HL-60 (cell line): ENCODE measurements at regions not wholly inside any gene's neighbourhood (a gene's known extent, or its start where the extent isn't known, plus 50 kb on each side); places are given as distances from the start of the nearest gene placed in this dataset.

ENCODE experiments used
- DNase-seq, 2 experiments: peaks; one replicate each; pipeline ENCODE4 v3.0.0-alpha.2; 2010 to 2020; ENCODE audit warnings: low read depth in 1 of 2, low spot score in 1 of 2
- H3K27ac ChIP-seq: fragments of 250-450 bp; sonication (Bioruptor Pico); replicated peaks from 2 replicates; pipeline ENCODE4 v1.5.1; 2020; ENCODE audit warnings: mild to moderate bottlenecking, moderate library complexity
- H3K27me3 ChIP-seq: fragments of 250-450 bp; sonication (Bioruptor Pico); 2 replicates; pipeline ENCODE4 v1.5.1; 2021; ENCODE audit warnings: mild to moderate bottlenecking, moderate library complexity; ENCODE audit not compliant: insufficient read depth, poor library complexity, severe bottlenecking
- H3K4me3 ChIP-seq: replicated peaks from 2 replicates; pipeline ENCODE4 v1.5.1; 2011; ENCODE audit warnings: mild to moderate bottlenecking, control low read depth, low read length; ENCODE audit not compliant: insufficient read depth
- GABPA ChIP-seq: IDR thresholded peaks from 2 replicates; pipeline ENCODE4 v1.6.1; 2012; ENCODE audit warnings: low read depth
- POLR2AphosphoS5 ChIP-seq: IDR thresholded peaks from 2 replicates; pipeline ENCODE4 v1.6.1; 2012; ENCODE audit warnings: low read depth
- SPI1 ChIP-seq: IDR thresholded peaks from 2 replicates; pipeline ENCODE4 v1.6.1; 2012; ENCODE audit warnings: low read depth, mild to moderate bottlenecking, borderline replicate concordance
- TF ChIP-seq, protein P1 (sequence below): IDR thresholded peaks from one replicate; pipeline ENCODE4 v1.5.1; 2011; ENCODE audit warnings: low read length, control low read depth, inconsistent platforms; ENCODE audit not compliant: insufficient read depth
- TF ChIP-seq, protein P2 (sequence below): IDR thresholded peaks from 2 replicates; pipeline ENCODE4 v1.6.1; 2012; ENCODE audit warnings: low read depth; ENCODE audit not compliant: insufficient replicate concordance

DNA sequence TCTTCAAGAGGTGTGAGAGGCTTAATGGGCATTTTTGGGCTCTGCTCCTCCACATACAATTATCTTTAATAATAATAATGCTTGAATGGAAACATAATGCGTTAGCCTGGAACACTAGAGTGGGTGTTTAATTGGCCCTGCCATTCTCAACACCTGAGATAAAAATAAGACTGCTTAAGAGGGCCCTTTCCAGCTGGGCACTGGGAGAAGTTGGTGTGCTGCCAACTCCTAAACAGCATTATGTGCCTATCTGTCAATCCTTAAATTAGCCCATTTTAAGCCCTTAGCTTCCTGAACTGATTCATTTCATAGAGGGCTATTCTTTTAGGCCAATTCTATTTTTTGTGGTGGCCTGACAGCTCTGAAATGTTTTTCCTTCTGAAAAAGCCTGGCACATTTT lies 211.1 kb upstream of the ZIC3 start:
- TF ChIP-seq POLR2AphosphoS5 = no peak
- no peak for TF ChIP-seq GABPA
- no peak for TF ChIP-seq SPI1
- TF ChIP-seq, protein P1, sequence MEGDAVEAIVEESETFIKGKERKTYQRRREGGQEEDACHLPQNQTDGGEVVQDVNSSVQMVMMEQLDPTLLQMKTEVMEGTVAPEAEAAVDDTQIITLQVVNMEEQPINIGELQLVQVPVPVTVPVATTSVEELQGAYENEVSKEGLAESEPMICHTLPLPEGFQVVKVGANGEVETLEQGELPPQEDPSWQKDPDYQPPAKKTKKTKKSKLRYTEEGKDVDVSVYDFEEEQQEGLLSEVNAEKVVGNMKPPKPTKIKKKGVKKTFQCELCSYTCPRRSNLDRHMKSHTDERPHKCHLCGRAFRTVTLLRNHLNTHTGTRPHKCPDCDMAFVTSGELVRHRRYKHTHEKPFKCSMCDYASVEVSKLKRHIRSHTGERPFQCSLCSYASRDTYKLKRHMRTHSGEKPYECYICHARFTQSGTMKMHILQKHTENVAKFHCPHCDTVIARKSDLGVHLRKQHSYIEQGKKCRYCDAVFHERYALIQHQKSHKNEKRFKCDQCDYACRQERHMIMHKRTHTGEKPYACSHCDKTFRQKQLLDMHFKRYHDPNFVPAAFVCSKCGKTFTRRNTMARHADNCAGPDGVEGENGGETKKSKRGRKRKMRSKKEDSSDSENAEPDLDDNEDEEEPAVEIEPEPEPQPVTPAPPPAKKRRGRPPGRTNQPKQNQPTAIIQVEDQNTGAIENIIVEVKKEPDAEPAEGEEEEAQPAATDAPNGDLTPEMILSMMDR = no peak

DNA sequence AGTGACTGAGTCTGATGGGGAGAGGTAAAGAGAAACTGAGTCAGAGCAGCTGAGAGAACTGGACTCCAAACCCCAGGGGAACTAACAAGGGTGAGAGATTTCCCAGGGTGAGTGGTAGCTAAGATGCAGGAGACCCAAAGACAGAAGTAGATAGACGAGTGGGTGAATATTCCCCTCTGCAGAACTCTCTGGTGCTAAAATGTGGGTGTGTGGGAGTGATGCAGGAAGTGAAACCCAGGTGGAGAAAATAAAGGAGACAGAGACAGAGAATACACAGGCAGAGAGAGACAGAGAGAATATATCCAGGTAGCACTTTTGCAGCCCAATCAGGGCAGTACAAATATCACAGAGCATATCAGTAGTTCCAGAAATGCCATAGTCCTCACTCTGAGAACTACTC lies 212.5 kb upstream of the ZIC3 start:
- TF ChIP-seq, protein P1 = no peak
- no peak for TF ChIP-seq SPI1
- TF ChIP-seq, protein P2, sequence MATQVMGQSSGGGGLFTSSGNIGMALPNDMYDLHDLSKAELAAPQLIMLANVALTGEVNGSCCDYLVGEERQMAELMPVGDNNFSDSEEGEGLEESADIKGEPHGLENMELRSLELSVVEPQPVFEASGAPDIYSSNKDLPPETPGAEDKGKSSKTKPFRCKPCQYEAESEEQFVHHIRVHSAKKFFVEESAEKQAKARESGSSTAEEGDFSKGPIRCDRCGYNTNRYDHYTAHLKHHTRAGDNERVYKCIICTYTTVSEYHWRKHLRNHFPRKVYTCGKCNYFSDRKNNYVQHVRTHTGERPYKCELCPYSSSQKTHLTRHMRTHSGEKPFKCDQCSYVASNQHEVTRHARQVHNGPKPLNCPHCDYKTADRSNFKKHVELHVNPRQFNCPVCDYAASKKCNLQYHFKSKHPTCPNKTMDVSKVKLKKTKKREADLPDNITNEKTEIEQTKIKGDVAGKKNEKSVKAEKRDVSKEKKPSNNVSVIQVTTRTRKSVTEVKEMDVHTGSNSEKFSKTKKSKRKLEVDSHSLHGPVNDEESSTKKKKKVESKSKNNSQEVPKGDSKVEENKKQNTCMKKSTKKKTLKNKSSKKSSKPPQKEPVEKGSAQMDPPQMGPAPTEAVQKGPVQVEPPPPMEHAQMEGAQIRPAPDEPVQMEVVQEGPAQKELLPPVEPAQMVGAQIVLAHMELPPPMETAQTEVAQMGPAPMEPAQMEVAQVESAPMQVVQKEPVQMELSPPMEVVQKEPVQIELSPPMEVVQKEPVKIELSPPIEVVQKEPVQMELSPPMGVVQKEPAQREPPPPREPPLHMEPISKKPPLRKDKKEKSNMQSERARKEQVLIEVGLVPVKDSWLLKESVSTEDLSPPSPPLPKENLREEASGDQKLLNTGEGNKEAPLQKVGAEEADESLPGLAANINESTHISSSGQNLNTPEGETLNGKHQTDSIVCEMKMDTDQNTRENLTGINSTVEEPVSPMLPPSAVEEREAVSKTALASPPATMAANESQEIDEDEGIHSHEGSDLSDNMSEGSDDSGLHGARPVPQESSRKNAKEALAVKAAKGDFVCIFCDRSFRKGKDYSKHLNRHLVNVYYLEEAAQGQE = no peak
- Histone ChIP-seq H3K27me3 (no peaks in the 10 kb centered on the region), H3K27ac (no peak overlapping the region), H3K4me3 (no peak overlapping the region)
- no peak for DNase-seq

More for the DNA sequence above, 211.1 kb upstream of the ZIC3 start:
- DNase-seq = no peak
- H3K27ac ChIP-seq = no peak overlapping the region
- no peaks in the 10 kb centered on the region for H3K27me3 ChIP-seq
- H3K4me3 ChIP-seq = no peak overlapping the region

DNA sequence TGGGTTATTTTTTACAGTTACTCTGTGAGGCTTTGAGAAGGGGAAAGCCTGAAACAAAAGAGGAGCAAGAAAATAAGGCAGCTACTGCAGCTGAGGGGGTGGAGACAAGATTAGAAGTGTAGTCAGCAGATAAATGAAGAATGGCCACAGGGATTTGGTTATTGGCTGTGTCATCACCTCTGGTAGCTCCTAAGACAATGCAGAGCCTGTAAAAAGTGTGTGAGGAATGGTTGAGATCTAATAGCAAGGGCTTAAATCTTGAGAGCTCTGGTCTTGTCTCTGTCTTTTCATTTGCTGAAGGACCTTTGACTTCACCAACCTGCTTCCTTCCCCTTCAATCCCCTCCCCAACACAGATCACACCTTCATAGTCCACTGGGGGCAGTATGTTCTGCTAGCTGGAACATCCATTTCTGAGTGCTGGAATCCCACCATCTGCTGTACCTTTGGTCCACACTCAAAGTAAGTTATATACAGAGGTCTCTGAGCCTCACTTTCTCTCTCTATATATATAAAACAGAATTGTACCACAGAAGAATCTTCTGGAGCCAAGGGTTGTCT lies 213.7 kb upstream of the ZIC3 start:
- H3K4me3 ChIP-seq = no peak overlapping the region
- no peaks in the 10 kb centered on the region for H3K27me3 ChIP-seq
- no peak overlapping the region for H3K27ac ChIP-seq
- no peak for DNase-seq
- TF ChIP-seq GABPA (no peak), POLR2AphosphoS5 (no peak), SPI1 (no peak)
- TF ChIP-seq, protein P2 = no peak
- TF ChIP-seq, protein P1 = no peak

DNA sequence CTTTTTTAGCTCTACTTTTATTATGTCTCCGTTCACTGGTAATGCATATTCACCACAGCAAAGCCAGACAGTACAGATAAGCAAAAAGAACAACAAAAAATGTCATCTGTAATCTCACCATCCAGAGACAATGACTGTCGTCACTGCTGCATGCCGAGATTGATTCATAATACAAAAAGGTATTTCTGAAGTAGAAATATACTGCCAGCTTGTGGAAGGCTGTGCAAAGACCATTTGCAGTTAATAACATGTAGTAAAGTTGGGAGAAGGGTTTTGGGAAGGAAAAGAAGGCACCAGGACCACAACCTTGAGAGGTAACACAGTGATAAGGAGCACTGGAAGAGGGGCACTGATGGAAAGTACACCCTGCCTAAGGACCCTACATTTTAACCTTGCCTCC lies 223.0 kb upstream of the ZIC3 start:
- Histone ChIP-seq H3K27me3 (no peaks in the 10 kb centered on the region), H3K4me3 (no peak overlapping the region), H3K27ac (no peak overlapping the region)
- TF ChIP-seq POLR2AphosphoS5 (no peak), SPI1 (no peak), GABPA (no peak)
- TF ChIP-seq, protein P2 = no peak
- TF ChIP-seq, protein P1 = no peak
- no peak for DNase-seq
